ENCODE measurements at regions not wholly inside any gene's neighbourhood (a gene's known extent, or its start where the extent isn't known, plus 50 kb on each side); places are given as distances from the start of the nearest gene placed in this dataset.

- TF ChIP-seq, protein P1, sequence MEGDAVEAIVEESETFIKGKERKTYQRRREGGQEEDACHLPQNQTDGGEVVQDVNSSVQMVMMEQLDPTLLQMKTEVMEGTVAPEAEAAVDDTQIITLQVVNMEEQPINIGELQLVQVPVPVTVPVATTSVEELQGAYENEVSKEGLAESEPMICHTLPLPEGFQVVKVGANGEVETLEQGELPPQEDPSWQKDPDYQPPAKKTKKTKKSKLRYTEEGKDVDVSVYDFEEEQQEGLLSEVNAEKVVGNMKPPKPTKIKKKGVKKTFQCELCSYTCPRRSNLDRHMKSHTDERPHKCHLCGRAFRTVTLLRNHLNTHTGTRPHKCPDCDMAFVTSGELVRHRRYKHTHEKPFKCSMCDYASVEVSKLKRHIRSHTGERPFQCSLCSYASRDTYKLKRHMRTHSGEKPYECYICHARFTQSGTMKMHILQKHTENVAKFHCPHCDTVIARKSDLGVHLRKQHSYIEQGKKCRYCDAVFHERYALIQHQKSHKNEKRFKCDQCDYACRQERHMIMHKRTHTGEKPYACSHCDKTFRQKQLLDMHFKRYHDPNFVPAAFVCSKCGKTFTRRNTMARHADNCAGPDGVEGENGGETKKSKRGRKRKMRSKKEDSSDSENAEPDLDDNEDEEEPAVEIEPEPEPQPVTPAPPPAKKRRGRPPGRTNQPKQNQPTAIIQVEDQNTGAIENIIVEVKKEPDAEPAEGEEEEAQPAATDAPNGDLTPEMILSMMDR (conservative IDR thresholded peaks at IDR 0.05; ENCODE audit: low read depth, low read length) = no peak
- no peak for TF ChIP-seq EZH2phosphoT487 (IDR thresholded peaks at IDR 0.05; ENCODE audit: borderline replicate concordance, low read length)
Measured at GRCh38 chr1:114269539-114269938, 115.9 kb upstream of the SYT6 start.
